Neural crest cell (in vitro differentiated cells): ENCODE measurements at regions not wholly inside any gene's neighbourhood (a gene's known extent, or its start where the extent isn't known, plus 50 kb on each side); places are given as distances from the start of the nearest gene placed in this dataset.
"Not testable (repeated sequence)": the region's sequence is repeated elsewhere in the genome, so short reads cannot be mapped to it uniquely, and the experiment has no call there.

ENCODE experiments used
- DNase-seq: peaks from one replicate; pipeline ENCODE4 v3.0.0; 2021; ENCODE audit warnings: low read depth, mixed read lengths, low spot score
- H3K27ac Mint-ChIP-seq: one replicate; pipeline ENCODE4 v1.8.0; 2021; ENCODE audit warnings: mild to moderate bottlenecking, mixed read lengths; ENCODE audit not compliant: unreplicated experiment
- H3K27me3 Mint-ChIP-seq: 2 replicates; pipeline ENCODE4 v1.8.0; 2021; ENCODE audit warnings: low read depth, mild to moderate bottlenecking, mixed read lengths
- H3K36me3 Mint-ChIP-seq: 2 replicates; pipeline ENCODE4 v1.8.0; 2021; ENCODE audit warnings: low read depth, mild to moderate bottlenecking, mixed read lengths
- H3K4me1 Mint-ChIP-seq: 2 replicates; pipeline ENCODE4 v1.8.0; 2021; ENCODE audit warnings: mixed read lengths
- H3K4me3 Mint-ChIP-seq: one replicate; pipeline ENCODE4 v1.8.0; 2021; ENCODE audit warnings: mild to moderate bottlenecking, mixed read lengths
- H3K9me3 Mint-ChIP-seq: 2 replicates; pipeline ENCODE4 v1.8.0; 2021; ENCODE audit warnings: mixed read lengths
- TF ChIP-seq, protein P1 (sequence below): fragments of 200-600 bp; sonication (generic); conservative IDR thresholded peaks from 2 replicates; pipeline ENCODE4 v1.5.0; 2021; ENCODE audit warnings: antibody characterized with exemption, mild to moderate bottlenecking

DNA sequence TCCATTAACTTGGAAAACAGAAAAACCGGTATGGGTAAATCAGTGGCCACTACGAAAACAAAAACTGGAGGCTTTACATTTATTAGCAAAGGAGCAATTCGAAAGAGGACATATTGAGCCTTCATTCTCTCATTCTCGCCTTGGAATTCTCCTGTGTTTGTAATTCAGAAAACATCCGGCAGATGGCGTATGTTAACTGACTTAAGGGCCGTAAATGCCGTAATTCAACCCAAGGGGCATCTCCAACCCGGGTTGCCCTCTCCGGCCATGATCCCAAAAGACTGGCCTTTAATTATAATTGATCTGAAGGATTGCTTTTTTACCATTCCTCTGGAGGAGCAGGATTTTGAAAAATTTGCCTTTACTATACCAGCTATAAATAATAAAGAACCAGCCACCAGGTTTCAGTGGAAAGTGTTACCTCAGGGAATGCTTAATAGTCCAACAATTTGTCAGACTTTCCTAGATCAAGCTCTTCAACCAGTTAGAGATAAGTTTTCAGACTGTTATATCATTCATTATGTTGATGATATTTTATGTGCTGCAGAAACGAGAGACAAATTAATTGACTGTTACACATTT, 160.9 kb downstream of the GPX5 start:
- TF ChIP-seq, protein P1, sequence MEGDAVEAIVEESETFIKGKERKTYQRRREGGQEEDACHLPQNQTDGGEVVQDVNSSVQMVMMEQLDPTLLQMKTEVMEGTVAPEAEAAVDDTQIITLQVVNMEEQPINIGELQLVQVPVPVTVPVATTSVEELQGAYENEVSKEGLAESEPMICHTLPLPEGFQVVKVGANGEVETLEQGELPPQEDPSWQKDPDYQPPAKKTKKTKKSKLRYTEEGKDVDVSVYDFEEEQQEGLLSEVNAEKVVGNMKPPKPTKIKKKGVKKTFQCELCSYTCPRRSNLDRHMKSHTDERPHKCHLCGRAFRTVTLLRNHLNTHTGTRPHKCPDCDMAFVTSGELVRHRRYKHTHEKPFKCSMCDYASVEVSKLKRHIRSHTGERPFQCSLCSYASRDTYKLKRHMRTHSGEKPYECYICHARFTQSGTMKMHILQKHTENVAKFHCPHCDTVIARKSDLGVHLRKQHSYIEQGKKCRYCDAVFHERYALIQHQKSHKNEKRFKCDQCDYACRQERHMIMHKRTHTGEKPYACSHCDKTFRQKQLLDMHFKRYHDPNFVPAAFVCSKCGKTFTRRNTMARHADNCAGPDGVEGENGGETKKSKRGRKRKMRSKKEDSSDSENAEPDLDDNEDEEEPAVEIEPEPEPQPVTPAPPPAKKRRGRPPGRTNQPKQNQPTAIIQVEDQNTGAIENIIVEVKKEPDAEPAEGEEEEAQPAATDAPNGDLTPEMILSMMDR = peak; percentile 81
- H3K4me3 Mint-ChIP-seq, H3K9me3 Mint-ChIP-seq, H3K36me3 Mint-ChIP-seq, H3K27ac Mint-ChIP-seq: not testable (repeated sequence)
- peak; percentile 73 for DNase-seq
- Mint-ChIP-seq H3K27me3 (peaks cover 19% of the 10 kb centered on the region), H3K4me1 (peaks cover 19% of the 10 kb centered on the region)

DNA sequence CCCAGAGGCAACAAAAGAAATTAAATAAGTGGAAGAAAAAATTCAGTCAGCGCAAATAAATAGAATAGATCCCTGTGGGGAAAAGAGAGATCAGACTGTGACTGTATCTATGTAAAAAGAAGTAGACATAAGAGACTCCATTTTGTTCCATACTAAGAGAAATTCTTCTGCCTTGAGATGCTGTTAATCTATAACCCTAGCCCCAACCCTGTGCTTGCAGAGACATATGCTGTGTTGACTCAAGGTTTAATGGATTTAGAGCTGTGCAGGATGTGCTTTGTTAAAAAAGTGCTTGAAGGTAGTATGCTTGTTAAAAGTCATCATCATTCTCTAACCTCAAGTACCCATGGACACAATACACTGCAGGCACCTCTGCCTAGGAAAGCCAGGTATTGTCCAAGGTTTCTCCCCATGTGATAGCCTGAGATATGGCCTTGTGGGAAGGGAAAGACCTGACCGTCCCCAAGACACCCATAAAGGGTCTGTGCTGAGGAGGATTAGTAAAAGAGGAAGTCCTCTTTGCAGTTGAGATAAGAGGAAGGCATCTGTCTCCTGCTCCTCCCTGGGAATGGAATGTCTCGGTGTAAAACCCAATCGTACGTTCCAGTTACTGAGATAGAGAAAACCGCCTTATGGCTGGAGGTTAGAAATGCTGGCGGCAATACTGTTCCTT, 161.8 kb downstream of the GPX5 start:
- Mint-ChIP-seq H3K4me1 (peaks cover 19% of the 10 kb centered on the region), H3K27me3 (peaks cover 23% of the 10 kb centered on the region)
- not testable (repeated sequence) for H3K27ac Mint-ChIP-seq, H3K36me3 Mint-ChIP-seq, H3K4me3 Mint-ChIP-seq, H3K9me3 Mint-ChIP-seq, DNase-seq

DNA sequence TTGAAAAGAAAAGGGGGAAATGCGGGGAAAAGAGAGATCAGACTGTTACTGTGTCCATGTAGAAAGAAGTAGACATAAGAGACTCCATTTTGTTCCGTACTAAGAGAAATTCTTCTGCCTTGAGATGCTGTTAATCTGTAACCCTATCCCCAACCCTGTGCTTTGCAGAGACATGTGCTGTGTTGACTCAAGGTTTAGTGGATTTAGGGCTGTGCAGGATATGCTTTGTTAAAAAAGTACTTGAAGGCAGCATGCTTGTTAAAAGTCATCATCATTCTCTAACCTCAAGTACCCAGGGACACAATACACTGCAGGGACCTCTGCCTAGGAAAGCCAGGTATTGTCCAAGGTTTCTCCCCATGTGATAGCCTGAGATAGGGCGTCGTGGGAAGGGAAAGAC, 166.3 kb downstream of the GPX5 start:
- not testable (repeated sequence) for H3K4me1 Mint-ChIP-seq, DNase-seq, H3K27ac Mint-ChIP-seq, H3K36me3 Mint-ChIP-seq, H3K9me3 Mint-ChIP-seq, H3K4me3 Mint-ChIP-seq
- H3K27me3 Mint-ChIP-seq = peaks cover 57% of the 10 kb centered on the region

DNA sequence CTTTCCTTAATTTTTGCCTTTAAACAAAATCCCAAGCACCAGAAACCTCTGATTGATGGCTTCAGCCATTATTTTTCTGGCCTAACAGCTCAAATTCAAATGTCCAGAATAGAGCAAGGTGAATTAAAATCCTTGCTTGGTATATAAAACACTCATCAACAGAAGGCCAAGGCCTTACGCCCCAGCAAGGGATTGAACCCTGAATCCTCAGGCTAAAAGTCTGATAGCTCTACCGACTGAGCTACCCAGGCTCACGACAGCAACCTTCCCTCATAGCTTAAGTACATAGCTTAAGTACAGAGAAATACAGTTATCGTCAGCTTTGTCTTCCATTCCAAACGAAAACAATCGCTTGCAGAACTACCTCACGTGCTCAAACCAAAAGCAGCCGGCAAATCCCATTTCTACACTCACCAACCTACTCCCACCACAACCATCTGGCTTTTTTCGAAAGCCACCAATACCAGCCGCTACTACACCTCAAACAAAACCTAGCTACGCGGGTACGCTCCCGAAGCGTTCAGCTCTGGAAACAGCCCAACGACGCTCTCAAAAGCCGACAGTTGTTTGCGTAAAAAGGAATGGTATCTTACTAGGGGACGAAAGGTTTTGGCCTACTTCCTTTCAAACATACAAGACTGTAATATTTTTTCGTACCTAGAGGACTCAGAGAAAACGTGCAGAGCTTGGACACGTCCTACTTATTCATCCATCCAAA, 167.5 kb downstream of the GPX5 start:
- Mint-ChIP-seq H3K4me3 (no peak overlapping the region), H3K9me3 (no peaks in the 10 kb centered on the region), H3K27me3 (peaks cover 59% of the 10 kb centered on the region), H3K36me3 (no peaks in the 10 kb centered on the region), H3K4me1 (peaks cover 8% of the 10 kb centered on the region), H3K27ac (no peak overlapping the region)
- DNase-seq = no peak
- TF ChIP-seq, protein P1 = no peak

DNA sequence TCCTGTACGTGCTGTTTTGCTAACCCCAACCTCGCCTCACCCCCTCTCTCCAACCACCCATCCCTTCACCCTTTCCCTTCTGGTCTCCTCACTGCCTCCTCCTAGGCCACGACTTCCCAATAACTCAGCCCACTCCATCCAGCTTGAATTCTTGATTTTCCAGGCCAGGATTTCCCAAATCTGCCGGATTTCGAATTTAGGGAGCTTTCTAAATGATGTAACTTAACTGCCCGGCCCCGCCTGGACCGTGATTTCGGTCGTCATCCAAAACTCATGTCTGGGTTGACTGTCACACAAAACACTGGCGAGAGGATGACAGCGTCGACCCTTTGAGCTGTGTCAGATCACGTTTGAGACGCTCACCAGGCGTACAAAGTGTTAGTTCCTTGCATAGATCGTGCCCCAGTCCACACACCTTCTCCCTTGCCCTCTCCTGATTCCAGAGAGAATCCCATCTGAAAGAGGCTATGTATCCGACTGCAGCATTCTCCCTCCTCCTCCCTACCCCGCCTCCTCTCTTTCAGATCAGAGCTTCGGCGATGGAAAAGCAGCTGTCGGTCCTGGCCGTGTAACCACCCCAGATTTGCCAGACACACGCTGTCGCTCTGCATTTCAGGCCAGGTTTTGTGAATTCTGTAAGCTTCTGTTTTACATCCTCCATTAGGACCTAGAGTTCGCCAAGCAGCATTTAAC, 168.2 kb downstream of the GPX5 start:
- no peak overlapping the region for H3K4me3 Mint-ChIP-seq
- no peaks in the 10 kb centered on the region for H3K9me3 Mint-ChIP-seq
- peaks cover 63% of the 10 kb centered on the region for H3K27me3 Mint-ChIP-seq
- DNase-seq = no peak
- peaks cover 8% of the 10 kb centered on the region for H3K4me1 Mint-ChIP-seq
- H3K27ac Mint-ChIP-seq = no peak overlapping the region
- TF ChIP-seq, protein P1 = no peak
- no peaks in the 10 kb centered on the region for H3K36me3 Mint-ChIP-seq

DNA sequence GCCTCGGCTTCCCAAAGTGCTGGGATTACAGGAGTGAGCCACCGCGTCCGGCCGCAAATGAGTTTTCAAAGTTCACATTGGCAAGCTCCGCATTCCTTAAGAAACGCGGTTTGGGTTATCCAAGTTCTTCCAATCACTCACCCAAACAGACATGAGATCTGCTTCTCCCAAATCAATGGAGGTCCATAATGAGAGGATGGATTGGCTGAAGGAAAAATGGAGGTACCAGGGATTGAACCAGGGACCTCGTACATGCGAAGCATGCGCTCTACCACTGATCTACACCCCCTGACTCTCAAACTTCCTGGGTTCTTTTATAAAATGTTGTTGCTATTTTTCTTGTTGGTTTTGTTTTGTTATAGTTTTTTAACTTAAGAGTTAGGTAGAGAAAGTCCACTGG, 170.0 kb downstream of the GPX5 start:
- no peaks in the 10 kb centered on the region for H3K9me3 Mint-ChIP-seq
- no peak overlapping the region for H3K4me3 Mint-ChIP-seq
- H3K27me3 Mint-ChIP-seq = peaks cover 72% of the 10 kb centered on the region
- H3K4me1 Mint-ChIP-seq = peaks cover 8% of the 10 kb centered on the region
- DNase-seq = no peak
- no peaks in the 10 kb centered on the region for H3K36me3 Mint-ChIP-seq
- TF ChIP-seq, protein P1 = no peak
- H3K27ac Mint-ChIP-seq = no peak overlapping the region
